GM21381 (cell line): ENCODE measurements at regions not wholly inside any gene's neighbourhood (a gene's known extent, or its start where the extent isn't known, plus 50 kb on each side); places are given as distances from the start of the nearest gene placed in this dataset.

ENCODE experiments used
- ATAC-seq: cut with Tn5 transposase; IDR thresholded peaks from one replicate; pipeline ENCODE4 v1.9.1; 2021; ENCODE audit warnings: mild to moderate bottlenecking, moderate library complexity; ENCODE audit not compliant: unreplicated experiment

DNA sequence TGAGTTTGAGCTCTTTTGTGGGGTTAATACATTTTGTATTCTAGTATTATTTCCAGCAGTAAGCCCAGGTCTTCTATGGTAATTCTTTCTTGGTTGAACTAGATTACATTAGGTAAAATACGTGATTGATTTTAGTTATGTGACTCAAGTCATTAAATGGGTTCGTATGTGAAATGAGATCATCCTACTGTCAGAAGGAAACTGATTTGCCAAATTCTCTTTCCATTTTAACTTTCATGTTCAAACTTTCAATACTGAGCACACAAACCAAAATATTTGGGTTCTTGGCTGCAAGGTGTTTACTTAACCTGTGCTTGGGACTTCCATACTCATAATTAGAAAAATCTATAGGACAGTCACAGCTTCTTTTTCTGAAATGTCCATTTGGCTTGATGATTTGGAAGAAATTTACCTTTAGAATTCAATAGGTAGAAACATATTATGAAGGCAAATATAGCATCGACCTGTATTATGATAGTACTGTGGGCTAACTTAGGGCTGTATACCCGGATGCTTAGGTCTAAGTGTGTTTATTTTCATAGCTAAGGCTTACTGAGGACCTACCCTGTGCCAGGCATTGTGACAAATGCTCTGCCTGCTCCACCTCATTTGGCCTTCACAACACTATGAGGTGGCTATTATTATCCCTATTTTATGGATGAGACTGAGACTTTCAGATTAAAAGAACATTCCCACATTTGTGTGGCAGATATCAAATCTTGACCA, 631.8 kb upstream of the GRM7 start:
- ATAC-seq, result no peak

DNA sequence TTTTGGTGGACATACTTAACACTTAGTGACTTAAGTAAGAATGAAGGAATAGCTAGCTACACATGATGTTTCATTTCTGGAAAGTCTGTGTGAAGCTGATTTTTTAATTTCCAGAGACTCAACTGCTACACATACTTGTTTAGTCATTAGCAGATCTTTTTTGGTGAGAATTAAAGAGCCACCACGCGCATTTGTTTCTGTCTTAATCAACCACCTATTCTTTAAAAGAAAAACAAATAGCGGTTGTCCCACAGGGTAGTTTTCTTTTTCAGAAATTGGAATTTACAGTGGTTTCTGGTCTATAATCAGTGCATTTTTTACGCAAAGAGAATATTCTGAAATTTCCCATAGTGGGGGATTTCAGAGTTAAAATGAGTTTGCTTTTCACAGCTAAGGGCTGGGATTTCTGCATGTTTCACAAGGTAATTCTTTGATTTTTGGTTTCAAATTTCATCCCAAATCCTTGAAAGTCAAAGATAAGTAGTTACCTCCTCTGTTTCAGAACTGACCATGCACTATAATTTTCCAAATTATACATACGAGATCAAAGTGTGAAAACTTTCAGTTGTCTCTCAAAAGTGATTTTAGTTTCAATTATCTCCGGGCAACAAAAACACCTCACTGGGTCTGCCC, 631.0 kb upstream of the GRM7 start:
- ATAC-seq, result no peak

DNA sequence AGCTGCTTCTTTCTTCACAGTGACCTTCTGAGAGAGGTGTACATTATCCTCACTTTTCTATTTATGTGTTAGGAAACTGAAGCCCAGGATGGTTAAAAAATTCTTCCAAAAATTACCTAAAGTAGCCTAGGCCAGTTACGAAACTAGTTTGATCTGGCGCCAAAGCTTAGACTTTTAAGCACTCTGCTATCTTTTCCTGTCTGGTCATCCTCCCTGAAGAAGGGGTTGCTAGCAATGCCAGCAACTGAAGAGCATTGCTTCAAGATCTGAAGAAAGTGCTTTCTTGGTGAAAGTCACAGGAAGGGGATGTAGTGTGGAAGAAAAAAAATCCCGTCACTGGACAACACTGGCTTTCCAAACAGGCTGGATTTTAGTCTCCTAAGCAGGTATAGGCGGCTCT, 618.8 kb upstream of the GRM7 start:
- no peak for ATAC-seq

DNA sequence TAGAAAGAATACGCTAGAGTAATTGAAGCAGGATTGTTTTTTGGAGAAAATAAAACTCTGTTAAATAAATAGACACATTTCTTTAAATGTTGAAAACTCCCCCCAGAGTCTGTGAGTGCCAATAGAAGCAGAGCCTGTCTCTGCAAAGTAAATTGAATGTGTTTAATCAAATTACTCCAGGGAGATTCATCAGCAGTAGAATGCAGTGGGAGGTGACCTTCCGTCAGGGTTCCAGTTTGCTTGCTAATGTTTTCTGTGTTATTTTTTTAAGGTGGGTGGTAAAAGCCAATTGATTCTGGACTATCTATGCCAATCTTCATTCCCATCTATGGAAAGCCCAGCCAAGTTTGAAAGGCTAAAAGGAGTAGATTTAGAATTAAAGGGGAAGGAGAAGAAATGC, 612.4 kb upstream of the GRM7 start:
- ATAC-seq, result no peak

DNA sequence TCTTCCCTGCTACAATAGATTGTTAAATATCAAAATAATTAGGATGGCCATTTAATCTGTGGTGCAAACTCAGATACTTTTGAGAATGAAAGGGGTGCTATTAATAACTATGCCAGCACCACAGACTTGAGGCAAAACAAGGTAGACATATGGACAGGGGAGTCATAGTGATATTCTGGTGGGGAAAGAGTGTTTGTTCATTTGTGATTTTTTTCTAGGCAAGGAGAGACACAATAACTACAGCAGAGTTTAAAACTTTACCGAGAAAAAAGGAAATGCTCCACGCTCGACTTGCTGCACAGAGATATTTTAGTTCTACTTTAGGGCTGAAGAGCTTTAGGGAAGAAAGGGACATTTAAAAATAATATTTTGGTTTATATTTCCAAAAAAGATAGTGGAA, 611.2 kb upstream of the GRM7 start:
- ATAC-seq, result peak; percentile 26

DNA sequence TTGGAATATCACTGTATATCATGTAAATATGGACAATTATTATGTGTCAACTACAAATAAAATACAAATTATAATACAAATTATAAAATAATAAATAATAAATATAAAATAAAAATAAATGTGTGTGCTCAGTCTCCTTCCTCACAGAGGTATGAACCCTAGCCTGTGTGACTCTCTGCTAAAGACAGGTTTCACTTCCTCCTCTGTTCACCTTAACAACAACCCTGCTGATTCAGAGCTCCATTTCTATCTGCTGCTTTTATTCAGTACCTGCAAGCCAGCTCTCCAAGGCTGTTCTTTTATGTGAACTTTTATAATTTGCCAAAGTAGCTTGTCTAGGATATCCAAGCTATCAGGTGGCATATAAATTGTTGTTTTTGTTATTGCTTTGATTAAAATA, 610.7 kb upstream of the GRM7 start:
- ATAC-seq, result peak; percentile 95

DNA sequence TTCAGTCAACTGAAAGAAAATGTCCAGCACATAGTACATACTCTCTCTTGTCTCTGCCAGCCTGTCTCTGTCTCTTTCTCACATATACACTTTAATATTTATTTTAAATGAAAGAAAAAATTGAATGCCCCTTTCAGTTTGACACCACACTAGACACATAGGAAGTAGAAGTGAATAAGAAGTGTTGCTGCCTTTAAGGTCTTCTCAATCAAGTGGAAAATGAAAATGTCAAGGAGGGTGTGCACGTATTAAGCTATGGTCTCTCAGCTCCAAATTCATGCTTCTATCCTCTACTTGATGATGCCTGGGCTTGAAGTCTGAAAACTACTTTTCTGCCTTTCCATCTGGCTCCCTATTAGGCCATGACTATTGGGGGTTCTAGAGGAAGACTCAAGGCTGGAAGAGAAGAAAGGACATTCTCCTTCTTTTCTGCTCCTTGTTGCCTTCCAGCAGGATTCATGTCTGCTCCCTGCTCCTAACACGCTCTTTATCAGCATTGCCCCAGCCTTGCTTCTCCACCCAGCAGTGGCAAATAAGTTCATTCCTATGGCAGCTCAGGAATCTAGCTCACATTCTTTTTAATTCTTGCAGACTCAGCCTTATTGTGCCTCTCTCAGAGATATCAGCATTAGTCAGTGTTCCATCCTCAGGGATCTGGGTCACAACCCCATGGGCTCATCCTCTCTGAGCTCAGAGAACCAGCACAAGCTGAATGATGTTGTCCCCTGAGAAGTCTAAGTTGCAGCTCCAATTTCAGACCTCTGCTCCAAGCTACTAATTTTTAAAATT, 609.1 kb upstream of the GRM7 start:
- ATAC-seq, result no peak

DNA sequence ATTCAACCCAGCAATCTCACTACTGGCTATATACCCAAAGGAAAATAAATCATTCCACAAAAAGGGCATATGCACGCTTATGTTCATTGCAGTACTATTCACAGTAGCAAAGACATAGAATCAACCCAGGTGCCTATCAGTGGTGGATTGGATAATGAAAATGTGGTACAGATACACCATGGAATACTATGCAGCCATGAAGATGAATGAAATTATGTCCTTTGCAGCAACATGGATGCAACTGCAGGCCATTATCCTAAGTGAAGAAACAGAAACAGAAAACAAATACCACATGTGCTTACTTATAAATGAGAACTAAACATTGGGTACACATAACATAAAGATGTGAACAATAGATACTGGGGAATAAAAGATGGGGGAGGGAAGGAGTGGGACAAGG, 606.4 kb upstream of the GRM7 start:
- ATAC-seq, result no peak

DNA sequence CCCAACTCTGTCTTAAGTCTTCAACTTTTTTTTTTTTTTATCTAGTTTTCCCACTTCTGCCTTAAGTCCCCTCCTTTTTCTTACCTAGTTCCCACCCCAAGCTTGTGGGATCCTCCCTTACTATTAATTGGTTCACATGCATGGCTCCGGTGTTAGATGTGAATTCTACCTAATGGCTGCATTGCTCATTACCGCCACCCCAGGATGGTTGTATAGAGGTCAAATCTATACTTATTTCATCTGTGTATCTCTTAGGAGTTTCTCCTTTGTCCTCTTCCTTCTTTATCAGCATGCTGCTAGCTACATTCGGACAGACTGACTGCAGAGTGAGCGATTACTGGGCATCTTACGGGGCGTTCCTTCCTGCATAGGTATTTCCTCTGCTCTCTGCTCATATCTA, 605.7 kb upstream of the GRM7 start:
- ATAC-seq, result no peak

DNA sequence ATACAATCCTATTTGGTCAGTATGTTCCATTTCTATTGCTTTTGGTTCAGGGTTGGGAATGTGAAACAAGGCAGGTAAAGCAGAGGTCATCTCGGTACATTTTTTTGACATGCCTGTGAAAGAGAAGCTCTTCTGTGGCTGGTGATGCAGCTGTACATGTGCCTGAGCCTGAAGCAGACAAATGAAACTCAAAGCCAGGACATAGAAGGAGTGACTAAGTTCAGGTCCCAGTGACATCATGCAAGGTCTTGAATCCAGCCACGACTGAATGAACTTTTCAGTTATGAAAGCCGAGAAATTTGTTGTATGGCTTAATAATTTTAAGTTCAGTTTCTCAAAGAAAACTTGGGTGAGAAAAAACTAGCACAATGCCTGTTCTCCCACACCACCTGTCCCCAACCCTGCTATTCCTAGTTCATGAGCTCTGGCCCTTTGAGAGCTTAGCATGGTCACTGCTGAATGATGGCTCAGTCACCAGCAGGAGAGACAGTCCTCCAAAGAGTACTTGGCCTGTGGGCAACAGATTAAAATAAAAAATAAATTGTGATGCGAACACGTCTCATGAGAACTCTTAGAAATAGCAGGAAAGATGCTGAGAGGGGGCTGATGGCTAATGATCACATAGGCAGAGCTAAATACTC, 600.2 kb upstream of the GRM7 start:
- ATAC-seq, result no peak

DNA sequence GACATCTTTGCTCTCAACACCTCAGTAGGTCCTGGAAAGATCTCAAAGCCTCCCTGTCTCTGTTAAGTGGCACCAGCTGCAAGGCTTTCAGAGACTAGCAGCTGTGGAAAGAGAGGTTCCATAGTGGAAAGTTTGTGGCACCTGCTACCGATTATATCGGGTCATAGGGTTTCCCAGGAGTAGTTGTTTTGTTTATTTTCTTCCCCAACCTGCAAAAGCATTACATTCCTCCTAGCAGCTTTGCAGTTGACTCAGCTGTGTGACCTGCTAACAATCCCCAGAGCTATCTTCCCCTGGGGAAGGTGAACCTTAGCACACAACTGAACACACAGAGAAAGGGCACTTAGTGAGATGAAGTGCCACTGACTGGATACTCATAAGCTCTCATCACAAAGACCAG, 598.9 kb upstream of the GRM7 start:
- ATAC-seq, result no peak

DNA sequence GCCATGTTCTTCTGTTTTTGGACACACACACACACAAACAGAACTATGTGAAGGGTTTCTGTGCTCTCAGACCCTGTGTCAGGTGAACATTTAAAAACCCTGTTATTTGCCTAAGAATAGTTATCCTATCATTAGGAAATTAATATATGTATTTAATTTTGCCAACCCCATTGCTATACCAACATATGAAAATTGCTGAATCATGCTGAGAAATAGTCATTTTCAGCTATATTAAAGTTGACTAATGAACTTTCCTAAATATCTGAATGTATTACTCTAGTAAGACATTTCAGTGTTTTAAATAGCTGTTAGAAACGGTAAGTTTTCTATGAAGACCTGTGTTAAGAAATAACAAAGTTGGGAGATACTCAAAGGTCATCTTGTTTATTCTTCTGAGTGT, 596.9 kb upstream of the GRM7 start:
- ATAC-seq, result no peak

DNA sequence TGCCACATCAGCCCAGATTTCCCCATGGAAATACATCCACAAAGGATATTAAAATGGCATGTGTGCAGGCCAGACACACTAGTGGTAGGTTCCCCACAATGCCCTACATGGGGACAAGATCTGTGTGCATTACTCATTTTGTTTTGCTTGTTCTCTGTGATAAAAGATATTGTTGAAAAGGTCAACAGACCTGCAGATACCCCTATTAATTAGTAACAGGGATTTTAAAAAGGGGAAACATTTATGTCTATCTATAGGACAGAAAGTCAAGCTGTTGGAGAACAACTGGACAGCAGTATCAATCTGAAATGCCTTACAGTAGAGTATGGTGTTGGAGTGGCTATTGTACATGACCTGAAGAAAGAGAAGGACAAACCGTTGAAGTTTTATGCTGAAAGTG, 596.0 kb upstream of the GRM7 start:
- no peak for ATAC-seq

DNA sequence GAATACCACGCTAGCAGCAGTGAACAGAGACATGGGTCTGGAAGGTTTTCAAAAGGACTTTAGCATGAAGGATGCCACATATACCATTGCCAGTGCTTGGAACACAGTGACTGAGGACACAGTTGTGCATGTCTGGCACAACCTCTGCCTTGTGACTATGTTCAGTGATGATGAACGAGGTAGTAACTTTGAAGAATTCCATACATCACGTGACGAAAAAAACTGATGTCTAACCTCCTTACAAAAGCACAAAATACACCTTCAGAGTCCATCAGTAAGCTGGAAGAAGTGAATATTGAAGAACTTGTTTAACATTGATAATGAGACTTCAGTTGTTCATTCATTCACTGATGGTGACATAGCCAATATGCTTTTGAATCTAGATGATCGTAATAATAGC, 594.8 kb upstream of the GRM7 start:
- ATAC-seq, result no peak

DNA sequence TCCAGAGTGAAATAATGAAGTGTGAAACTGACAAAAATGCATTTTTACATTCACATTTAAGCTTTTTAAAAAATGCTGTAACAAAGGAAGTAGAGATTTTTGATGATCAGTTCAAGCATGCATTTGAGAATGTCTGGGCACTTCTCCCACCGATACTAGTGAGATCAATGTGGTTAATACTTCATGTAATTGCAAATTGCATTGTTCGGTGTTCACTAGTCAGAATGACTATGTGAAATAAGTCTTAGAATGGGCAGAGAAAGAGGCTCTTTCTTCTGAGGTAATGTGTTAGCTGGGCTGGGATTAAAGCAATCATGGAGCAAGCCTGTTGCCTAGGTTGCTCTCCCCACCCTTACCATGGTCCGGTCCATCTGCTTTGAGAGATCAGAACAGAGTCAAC, 587.0 kb upstream of the GRM7 start:
- ATAC-seq, result no peak

DNA sequence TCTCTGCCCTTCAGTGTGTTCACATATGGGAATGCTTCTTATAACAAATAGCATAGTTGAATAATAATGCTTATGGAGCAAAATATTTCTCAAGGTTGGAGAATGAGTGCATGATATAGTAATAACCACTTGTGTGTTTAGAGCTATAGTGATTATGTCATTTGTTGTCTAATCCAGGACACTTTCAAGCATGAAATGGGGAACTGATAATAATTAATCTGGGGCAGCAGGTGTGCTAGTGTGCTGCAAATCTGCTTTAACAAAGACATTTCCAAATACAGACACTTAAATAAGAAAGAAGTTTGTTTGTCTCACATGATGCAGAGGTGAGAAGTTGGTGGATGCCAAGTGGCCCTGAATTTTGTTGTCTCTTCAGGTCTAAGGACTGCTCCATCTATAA, 579.3 kb upstream of the GRM7 start:
- no peak for ATAC-seq

DNA sequence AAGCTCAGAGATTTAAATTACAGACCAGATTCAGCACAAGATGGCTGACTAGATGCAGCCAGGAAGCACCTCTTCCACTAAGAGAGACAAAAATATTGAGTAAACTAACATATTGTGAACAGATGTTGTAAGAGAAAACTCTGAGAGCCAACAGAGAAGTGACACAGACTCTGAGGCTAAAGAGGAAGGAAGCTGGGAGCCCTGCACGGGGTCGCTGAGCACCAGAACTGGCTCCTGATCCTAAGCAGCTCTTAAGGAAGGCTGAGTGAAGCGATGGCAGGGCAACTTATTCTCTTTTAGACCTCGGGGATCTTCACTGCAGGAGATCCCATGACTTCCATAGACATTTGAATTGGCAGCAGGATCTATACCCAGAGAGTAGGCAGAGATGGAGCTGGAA, 578.0 kb upstream of the GRM7 start:
- no peak for ATAC-seq

DNA sequence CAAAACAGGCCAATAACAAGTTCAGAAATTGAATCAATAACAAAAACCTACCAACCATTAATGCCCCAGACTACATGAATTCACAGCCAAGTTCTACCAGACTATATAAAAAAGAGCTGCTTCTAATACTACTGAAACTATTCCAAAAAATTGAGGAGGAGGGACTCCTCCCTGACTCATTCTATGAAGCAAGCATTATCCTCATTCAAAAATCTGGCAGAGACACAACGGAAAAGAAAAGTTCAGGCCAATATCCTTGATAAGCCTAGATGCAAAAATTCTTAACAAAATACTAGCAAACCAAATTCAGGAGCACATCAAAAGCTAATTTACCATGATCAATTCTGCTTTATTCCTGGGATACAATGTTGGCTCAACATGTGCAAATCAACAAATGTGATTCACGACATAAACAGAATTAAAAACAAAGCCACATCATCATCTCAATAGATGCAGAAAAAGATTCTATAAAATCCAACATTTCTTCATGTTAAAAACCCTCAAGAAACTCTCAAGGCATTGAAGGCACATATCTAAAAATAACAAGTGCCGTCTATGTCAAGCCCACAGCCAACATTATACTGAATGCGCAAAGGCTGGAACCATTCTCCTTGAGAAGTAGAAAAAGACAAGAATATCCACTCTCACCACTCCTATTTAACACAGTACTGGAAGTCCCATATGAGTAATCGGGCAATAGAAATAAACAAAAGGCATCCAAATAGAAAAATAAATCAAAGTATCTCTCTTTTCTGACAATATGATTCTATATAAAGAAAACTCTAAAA, 573.6 kb upstream of the GRM7 start:
- no peak for ATAC-seq

DNA sequence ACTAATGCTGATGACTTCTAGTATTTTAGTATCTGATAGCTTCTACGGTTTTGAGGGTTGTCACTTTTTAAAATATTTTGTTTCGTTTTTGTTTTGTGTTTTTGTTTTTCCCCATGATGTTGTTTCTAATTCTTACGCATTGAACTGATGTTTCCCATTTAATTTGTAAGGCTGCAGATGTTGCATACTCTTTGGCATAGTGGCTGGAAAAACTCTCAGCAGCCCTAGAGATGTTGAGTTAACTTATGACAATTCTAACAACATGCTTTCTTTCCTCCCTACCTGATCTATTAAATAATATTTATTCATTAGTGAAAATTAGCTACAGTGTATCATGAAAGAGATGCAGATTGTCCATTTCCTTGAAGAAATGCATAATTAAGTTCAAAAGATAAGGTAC, 559.3 kb upstream of the GRM7 start:
- ATAC-seq, result no peak

DNA sequence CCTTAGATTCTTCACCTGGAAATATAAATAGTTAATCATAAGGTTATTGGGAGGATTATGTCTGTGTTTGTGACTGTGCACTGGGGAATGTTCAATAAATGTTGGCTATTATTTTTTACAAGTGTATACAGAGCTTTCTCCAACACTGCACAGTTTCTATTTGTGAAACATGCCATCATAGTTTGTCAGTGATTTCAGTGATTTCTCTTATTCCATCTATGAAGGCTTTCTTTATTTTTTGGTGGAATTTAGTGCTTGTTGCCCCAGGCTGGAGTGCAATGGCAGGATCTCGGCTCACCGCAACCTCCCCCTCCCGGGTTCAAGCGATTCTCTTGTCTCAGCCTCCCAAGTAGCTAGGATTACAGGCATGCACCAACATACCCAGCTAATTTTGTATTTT, 545.0 kb upstream of the GRM7 start:
- no peak for ATAC-seq

DNA sequence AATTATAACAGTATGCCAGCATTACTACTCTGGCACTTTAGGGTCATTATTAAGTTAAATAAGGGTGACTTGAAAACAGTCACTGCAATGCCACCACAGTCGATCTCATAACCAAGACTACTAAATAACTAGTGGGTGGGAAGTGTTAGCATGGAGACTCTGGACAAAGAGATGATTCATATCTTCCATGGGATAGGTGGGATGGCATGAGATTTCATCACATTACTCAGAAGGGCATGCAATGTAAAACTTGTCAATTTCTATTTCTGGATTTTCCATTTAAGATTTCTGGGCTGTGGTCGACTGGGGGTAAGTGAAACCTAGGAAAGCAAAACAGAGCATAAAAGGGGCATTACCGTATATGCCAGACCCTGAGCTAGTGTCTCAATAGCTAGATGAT, 538.9 kb upstream of the GRM7 start:
- no peak for ATAC-seq
